ENCODE measurements at regions not wholly inside any gene's neighbourhood (a gene's known extent, or its start where the extent isn't known, plus 50 kb on each side); places are given as distances from the start of the nearest gene placed in this dataset.

GRCh38 chr16:49019081-49019633 lies 262.5 kb downstream of the CBLN1 start:
- no peak overlapping the region for H3K4me3 ChIP-seq
- intact Hi-C loops (cut with DNase I; ENCODE audit: low total_unique reads) = no loop called here
- H3K9me3 ChIP-seq = no peaks in the 10 kb centered on the region
- no peaks in the 10 kb centered on the region for H3K4me1 ChIP-seq
- TF ChIP-seq POLR2A (IDR thresholded peaks at IDR 0.05) (no peak), CTCF (IDR thresholded peaks at IDR 0.05 in 4 of 5, conservative IDR thresholded peaks at IDR 0.05 in 1 of 5) (no peak)
- no peak overlapping the region for H3K27ac ChIP-seq
- peaks cover 0 to 20% (median 0%) of the 10 kb centered on the region in 3 donors for H3K27me3 ChIP-seq
- no peaks in the 10 kb centered on the region for H3K36me3 ChIP-seq
- in situ Hi-C loops (cut with MboI; ENCODE audit: low sequenced_read_pairs in 4 of 4) = no loop called here
- DNase-seq = no peak
- no peak for ATAC-seq

GRCh38 chr16:49018259-49018931 lies 263.2 kb downstream of the CBLN1 start:
- H3K4me1 ChIP-seq = no peaks in the 10 kb centered on the region
- in situ Hi-C loops (cut with MboI; ENCODE audit: low sequenced_read_pairs in 4 of 4) (no loop called here), intact Hi-C loops (cut with DNase I; ENCODE audit: low total_unique reads) (no loop called here)
- H3K9me3 ChIP-seq = no peaks in the 10 kb centered on the region
- H3K27me3 ChIP-seq = peaks cover 0 to 20% (median 0%) of the 10 kb centered on the region in 3 donors
- ATAC-seq = no peak
- DNase-seq = no peak
- no peaks in the 10 kb centered on the region for H3K36me3 ChIP-seq
- no peak overlapping the region for H3K4me3 ChIP-seq
- no peak overlapping the region for H3K27ac ChIP-seq
- TF ChIP-seq CTCF (IDR thresholded peaks at IDR 0.05 in 4 of 5, conservative IDR thresholded peaks at IDR 0.05 in 1 of 5) (no peak), POLR2A (IDR thresholded peaks at IDR 0.05) (no peak)

- Histone ChIP-seq H3K36me3 (no peaks in the 10 kb centered on the region), H3K27ac (no peak overlapping the region), H3K4me3 (no peak overlapping the region), H3K4me1 (no peaks in the 10 kb centered on the region), H3K27me3 (peaks cover 0 to 20% (median 0%) of the 10 kb centered on the region in 3 donors), H3K9me3 (no peaks in the 10 kb centered on the region)
- no peak for DNase-seq
- ATAC-seq = no peak
- intact Hi-C loops (cut with DNase I; ENCODE audit: low total_unique reads) (no loop called here), in situ Hi-C loops (cut with MboI; ENCODE audit: low sequenced_read_pairs in 4 of 4) (no loop called here)
- TF ChIP-seq CTCF (IDR thresholded peaks at IDR 0.05 in 4 of 5, conservative IDR thresholded peaks at IDR 0.05 in 1 of 5) = no peak
- TF ChIP-seq POLR2A (IDR thresholded peaks at IDR 0.05) = no peak
These were observed 264.1 kb downstream of the CBLN1 start for GRCh38 chr16:49017501-49017900.

- intact Hi-C loops (cut with DNase I; ENCODE audit: low total_unique reads) = no loop called here
- DNase-seq (no peak), ATAC-seq (no peak)
- Histone ChIP-seq H3K27me3 (peaks cover 0 to 16% (median 0%) of the 10 kb centered on the region in 3 donors), H3K4me3 (no peak overlapping the region), H3K36me3 (no peaks in the 10 kb centered on the region), H3K27ac (no peak overlapping the region), H3K4me1 (no peaks in the 10 kb centered on the region), H3K9me3 (no peaks in the 10 kb centered on the region)
- TF ChIP-seq POLR2A (IDR thresholded peaks at IDR 0.05) (no peak), CTCF (IDR thresholded peaks at IDR 0.05 in 4 of 5, conservative IDR thresholded peaks at IDR 0.05 in 1 of 5) (no peak)
- in situ Hi-C loops (cut with MboI; ENCODE audit: low sequenced_read_pairs in 4 of 4) = no loop called here
These were observed 265.2 kb downstream of the CBLN1 start for GRCh38 chr16:49016461-49016860.

All from gastrocnemius medialis (tissue), 4 donors.